ENCODE measurements at regions not wholly inside any gene's neighbourhood (a gene's known extent, or its start where the extent isn't known, plus 50 kb on each side); places are given as distances from the start of the nearest gene placed in this dataset.

DNA sequence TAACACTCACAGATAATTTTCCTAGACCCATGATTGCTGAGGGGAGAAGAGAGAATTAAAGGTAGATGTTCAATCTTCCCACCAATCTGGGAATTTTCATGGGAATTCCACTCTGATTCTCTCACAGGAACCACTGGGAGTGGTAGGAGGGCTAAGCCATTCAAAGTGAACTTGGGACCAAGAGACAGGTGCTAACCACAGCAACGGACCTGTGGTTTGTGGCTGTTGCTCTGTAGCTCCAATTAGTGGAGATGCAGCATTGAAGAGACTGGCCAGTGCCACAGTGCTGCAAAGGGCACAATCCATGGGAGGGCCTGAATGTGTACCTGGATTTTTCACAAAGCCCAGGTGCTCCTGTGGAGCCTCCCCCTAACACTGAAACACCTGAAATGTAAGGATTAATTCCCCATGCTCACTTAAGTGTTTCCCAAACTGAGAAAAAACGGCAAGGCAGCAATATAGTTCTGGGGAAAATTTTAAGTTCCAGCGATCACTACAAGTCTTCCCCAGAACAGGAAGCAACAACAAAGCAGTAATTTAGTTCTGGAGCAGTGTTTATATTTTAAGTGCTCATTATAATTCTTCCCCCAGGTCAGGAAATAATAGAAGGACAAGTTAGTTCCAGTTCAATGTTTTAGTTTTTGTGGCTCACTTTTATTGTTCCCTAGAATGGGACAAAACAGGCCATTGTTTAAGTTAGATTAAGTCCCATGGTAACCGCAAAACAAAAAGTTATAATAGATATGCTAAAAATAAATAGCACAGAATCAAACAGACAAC, 1045.8 kb downstream of the CNTNAP5 start:
- no peak for DNase-seq (ENCODE audit: low spot score)

DNA sequence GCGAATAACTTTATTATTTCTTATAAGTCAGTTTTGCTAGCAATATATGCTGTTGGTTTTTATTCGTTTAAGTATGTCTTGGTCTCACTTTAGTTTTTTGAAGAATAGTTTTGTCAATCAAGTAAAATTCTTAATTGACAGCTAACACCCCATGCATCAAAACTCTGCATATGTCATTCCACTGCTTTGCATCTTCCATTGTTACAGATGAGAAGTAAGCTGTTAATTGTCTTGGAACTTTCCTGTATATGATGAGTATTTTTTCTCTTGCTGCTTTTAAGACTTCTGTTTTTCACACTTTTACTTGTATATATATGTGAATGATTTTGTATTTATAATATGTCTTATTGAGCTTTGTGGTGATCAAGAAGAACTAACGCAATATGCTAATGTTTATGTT, 1048.4 kb downstream of the CNTNAP5 start:
- DNase-seq (ENCODE audit: low spot score): no peak

DNA sequence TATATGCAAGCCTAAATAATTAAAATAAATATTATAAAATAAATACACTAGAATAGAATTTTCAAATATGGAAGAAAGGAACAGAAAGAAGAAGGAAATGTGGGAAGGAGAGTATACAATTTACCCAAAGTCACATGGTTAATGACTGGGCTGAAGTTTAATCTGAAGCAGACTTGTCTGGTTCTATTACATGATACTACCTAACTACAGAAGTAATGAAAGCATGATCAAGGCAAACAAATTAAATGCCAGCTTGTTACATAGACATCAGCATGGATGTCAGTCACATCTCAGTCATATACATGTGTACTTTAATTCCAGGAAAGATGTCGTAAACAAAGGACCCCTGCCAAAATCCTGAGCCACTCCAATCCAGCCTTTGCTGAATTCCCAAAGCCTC, 1060.8 kb downstream of the CNTNAP5 start:
- DNase-seq (ENCODE audit: low spot score): no peak

DNA sequence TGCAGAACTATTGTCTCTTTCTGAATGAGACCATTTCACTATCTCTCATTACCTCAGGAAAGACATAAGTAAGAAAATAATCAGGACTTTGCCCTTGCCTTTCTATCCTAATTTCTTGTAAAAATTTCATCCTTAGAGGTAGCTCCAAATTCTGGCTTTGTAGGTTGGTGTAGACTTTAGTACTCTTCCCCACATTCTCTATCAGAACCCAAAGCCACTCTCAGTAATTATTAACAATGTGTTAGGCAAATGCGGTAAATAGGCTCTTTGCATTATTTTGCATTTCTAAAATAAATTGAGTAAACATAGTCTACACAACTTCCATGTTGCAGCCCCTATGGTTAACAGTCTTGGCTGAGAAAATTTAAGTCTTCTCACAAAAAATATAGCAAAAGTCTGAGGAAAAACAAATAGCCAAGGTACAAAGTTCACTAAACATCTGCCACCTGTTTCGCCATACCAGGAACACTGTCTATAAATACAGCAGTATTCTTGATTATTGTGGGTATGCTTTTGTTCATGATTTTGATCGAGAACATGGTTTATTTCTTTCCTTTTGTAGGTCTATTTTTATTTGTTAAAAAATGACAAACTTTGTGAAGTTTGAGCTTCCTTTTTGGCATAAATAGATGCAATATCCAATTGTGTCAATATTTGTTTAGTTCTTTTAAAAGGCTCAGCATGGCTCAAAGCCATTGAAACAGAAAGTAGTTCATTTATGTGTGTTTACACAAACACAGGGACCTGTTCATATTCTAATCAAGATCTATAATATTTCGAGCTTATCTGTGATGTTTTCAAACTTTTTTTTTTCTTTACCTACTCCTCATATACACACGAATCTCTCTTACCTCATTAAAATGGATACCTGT, 1061.5 kb downstream of the CNTNAP5 start:
- no peak for DNase-seq (ENCODE audit: low spot score)

DNA sequence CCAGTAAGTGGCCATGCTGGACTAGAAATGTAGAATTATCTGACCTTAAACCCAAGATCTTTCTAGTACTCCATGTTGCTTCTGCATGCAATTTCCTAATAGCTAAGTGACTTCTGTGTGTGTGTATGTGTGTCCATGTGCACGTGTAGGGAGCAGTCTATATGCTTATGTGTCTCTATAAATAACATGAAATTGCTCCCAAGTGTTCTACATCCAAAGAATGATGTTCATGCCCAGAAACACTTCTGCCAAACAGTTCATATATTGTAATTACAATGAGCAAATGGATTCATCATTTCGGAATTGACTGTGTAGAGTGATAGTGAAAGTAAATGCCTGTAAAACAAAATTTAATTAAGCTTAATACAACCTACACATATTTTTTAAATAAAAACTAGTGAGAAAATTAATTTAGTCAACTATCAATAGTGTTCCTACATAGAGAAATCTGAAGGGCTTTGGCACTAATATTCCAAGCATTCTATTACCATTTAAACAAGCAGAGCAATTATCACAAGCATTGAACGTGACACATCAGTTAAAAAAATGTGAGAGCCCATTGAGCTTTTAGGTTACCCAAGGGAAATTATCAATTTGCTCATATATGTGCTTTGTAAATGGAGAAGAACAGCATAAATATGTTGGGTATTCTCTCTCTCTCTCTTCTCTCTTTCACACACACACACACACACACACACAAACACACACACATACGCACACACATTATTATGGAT, 1067.4 kb downstream of the CNTNAP5 start:
- no peak for DNase-seq (ENCODE audit: low spot score)

DNA sequence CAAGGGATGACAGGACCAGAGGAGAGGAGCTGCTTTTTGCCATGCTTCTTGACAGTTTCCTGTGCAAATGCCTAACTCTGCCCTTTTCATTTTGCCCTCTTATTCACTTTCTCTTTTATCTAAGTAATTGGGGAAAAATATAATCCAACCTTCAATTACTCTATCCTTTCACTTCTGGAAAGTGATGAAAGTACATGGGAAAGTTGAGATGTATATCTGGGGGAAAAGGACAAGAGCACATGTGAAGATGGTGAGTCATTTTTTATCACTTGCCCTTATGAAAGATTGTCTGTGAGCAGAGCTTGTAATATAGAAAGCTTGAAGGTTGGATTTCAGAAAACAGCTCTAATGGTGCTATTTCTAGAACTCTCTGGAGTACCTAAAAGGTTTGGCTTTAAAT, 1070.7 kb downstream of the CNTNAP5 start:
- DNase-seq (ENCODE audit: low spot score): no peak

DNA sequence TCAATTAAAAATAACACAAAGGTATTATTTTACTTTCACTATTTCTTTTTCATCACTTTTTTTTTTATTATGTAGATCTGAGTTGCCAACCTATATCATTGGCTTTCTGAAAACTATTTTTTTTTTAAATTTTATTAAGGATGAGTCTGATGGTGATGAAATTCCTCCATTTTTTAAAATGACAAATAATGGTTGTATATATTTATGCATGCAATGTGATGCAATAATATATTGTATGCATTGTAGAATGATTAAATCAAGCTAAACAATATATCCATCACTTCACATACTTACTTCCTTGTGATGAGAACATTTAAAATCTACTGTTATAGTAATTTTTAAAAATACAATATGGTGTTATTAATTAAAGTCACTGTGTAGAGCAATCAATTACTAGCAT, 1081.6 kb downstream of the CNTNAP5 start:
- DNase-seq (ENCODE audit: low spot score): no peak

DNA sequence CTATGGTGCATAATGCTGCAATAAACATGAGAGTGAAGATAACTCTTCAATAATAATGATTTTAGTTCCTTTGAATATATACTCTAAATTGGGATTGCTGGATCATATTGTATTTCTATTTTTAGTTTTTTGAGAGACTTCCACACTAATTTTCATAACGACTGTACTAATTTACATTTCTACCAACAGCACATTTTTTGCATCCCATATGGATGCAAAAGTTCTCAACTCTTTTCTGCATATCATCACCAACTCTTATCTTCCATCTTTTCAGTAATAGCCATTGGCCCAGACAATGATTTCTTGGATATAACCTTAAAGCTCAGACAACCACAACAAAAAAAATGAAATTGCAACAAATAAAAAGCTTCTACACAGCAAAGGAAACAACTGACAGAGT, 1082.4 kb downstream of the CNTNAP5 start:
- no peak for DNase-seq (ENCODE audit: low spot score)

DNA sequence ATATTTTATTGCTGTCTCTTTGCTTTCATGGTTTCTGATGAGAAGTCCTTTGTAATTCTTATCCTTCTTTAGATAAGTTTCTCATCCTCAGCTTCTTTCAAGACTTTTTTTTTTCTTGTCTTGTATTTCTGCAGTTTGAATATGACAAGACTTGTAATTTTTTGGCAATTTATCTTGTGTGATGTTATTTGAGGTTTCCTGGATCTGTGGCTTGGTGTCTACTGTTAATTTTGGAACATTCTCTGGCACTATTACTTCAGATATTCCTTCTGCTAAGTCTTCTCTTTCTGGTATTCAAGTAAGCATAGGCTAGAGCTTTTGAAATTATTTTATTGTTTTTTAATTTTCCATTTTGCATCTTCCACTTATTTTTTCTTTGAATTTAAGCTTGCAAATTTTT, 1083.2 kb downstream of the CNTNAP5 start:
- DNase-seq (ENCODE audit: low spot score): no peak

DNA sequence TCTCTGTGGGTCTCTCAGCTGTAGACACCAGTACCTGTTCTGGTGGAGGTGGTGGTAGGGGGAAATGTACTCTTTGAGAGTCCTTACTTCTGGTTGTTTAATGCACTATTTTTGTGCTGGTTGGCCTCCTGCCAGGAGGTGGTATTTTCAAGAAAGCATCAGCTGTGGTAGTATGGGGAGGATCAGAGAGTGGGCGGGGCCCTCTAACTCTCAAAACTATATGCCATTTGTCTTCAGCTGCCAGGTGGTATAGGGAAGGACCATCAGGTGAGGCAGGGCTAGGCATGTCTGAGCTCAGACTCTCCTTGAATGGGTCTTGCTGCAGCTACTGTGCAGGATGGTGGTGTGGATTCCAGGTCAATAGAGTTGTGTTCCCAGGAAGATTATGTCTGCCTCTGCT, 1100.8 kb downstream of the CNTNAP5 start:
- DNase-seq (ENCODE audit: low spot score): no peak

DNA sequence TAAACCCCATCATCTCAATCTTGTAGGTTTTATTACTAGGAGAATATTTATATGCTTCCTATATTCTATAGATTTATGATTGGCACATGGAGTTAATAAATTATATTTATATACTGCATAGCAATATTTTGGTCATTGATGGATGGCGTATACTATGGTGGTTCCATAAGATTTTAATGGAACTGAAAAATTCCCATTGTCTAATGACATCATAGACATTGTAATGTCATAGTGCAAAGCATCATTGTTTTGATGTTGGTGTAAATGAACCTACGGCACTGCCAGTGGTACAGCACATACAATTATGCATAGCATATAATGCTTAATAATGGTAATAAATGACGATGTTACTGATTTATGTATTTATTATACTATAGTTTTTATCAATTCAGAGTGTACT, 1135.9 kb downstream of the CNTNAP5 start:
- no peak for DNase-seq (ENCODE audit: low spot score)

DNA sequence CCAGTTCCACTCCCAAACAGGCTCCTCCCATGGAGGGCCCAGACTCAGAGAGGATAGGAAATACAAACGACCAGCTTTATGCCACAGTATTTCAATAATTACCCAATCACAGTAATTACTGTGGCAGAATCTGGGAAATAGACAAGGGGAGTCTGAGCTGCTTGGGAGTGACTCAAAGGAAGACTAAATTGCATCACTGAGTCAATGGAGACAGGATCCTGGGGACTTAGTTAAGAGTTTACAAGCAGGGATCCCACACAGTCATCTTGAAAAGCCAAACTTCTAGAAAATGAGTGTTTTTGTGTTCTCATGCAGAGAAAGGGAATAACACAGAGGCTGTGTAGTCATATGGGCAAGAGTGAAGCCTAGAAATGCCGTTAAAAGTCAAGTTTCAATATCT, 1142.1 kb downstream of the CNTNAP5 start:
- DNase-seq (ENCODE audit: low spot score): no peak

DNA sequence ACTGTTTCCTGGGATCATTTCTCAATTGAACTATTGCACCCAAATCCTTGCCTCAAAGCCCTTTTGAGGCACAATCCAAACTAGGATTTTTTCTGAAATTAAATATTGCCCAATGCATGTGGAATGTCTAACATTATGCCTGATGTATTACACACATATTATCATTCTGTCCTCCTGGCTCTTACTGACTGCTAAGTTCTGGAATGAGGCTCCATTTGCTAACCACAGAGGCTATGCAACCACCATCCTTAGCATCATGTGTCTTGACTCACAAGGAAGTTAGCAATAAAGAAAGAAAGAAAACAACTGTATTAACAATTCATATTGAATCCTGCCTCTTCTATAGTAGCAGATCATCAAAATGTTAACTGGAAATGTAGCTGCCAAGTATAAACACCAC, 1142.7 kb downstream of the CNTNAP5 start:
- DNase-seq (ENCODE audit: low spot score): no peak

DNA sequence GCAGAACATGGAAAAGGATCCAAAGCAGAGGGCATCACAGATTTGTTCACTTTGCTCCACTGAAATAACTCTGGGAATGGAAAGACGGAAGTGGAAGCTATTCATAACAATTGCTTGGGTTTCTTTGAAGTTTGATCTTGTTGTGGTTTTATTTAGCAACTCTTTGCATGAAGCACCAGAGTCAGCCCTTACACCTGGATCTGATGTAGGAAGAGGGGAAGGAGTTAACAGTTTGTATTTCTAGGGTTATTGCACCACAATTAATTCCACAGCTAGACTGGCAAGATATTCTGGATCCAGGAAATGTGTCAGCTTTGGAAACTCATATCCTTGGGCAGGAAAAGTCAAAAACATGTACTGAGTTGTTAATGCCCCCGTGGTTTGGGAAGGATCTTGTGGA, 1143.4 kb downstream of the CNTNAP5 start:
- no peak for DNase-seq (ENCODE audit: low spot score)

DNA sequence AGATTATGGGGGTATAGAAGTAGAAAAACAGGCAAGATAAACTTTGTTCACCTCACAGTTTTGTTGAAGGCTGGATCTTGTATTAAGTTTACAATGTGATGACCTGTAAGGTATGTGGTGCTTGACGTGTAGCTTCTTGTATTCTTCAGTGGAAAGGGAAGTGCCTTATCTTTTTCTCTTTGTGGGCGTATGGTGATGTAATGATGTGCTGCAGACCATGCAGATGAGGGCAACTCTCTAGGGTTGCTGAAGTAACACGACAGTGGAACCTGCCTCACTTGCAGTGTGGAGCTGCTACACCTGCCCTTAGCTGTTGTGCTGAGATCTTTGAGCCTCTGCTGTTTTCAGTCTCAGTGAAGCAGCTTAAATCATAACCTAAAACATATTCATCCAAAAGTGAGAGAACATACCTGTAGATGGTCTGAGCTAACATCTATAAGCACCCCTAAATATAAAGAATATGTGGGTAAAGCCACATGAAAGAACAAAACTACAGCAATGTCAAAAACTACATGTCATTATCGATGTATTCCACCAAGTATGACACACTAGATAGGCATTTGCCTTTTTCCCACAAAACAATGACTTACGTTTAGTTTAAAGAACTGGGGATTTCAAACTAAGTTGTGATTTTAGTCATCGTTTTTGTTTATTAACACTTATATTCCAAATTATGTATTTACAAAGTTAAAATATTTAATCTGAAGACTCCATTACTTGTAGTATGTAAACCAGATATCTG, 1144.1 kb downstream of the CNTNAP5 start:
- DNase-seq (ENCODE audit: low spot score): no peak

DNA sequence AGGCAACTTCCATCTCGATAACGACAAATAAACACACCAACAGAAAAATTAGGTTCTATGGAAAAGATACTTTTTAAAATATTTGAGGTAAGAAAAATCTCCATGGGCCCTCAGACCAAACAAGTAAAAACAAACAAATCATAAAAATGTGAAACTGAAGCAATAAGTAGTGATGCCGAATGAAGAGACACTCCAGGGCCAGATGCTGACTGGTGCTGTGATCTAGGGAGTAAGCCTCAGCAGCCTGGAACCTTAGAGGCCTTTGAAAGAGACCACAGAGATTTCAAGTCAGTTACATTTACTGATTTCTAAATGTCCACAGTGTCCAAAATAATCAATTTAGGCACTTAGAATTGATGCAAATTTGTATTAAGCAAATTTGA, 1144.7 kb downstream of the CNTNAP5 start:
- DNase-seq (ENCODE audit: low spot score): no peak

DNA sequence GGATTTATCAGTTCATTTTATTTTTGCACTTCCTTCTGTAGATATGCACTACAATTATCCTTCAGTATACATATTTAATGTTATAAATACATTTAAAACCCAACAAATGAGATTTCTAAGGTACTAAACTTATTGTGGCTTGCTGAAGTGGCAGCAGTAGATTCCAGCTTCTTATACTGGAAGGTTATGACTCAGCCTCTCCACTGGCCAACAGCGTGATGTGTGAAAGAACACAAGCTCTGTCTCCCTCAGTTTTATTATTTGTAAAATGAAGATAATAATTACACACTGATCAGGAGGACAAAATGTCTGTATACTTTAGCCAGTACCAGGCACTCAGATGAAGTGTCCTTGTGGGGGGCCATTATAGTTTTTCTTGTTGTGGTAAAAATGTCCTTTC, 1147.1 kb downstream of the CNTNAP5 start:
- DNase-seq (ENCODE audit: low spot score): no peak

DNA sequence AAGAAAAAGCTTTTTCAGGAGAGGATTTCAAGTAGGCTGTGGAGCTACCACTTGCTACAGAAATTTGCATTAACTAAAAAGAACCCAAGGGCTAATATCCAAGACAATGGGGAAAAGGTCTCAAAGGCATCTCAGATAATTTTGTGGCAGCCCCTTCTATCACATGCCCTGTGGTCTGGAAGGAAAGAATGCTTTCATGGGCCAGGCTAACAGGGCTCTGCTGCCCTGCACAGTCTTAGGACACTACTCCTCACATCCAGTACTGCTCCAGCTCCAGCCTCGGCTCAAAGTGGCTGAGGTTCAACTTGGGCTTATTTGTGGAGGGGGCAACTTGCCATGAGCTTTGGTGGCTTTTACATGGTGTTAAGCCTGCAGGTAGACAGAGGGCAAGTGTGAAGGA, 1150.3 kb downstream of the CNTNAP5 start:
- no peak for DNase-seq (ENCODE audit: low spot score)

DNA sequence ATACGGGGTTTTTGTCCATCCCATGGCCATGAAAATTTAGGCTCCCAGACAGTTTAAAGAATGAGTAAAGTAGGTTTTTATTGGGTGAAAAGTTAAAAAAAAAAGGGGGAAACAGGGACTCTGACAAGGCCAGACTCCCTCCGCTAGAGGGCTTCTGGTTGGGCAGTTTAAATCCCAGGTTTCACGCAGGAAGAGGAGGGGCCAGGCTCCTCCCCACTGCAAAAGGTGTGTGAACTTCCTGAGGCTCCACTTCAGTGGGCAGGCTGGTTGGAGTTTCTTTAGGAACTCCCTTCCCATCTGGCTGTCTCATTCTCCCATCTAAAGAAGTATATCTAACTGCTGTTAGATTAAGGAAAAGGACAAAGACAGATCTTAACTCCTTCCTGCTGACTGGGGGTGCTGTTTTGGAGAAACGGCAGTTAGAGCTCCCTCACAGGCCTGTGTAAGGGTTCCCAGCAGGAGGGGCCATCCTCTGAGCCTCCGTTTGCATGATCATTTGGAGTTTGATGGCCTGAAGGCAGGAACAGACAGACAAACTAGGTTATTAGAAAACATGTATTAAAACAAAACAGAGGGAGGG, 1160.7 kb downstream of the CNTNAP5 start:
- no peak for DNase-seq (ENCODE audit: low spot score)

DNA sequence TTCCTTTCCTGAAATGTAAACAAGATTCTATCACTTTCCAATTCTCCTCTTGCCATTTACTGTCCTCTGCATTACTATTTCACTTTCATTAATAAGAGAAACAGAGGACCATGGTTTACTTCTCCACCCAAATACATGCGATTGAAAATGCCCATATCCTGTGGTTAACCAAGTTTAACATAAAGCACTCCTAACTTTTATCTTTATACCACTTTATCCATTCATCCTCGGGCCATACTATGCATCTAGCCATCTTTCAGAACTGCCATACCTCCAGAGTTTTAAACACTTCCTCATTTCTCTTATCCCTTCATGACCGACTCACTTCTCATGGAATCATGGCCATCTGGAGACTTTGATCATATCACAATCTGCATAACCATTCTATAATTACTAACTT, 1182.3 kb downstream of the CNTNAP5 start:
- DNase-seq (ENCODE audit: low spot score): no peak

DNA sequence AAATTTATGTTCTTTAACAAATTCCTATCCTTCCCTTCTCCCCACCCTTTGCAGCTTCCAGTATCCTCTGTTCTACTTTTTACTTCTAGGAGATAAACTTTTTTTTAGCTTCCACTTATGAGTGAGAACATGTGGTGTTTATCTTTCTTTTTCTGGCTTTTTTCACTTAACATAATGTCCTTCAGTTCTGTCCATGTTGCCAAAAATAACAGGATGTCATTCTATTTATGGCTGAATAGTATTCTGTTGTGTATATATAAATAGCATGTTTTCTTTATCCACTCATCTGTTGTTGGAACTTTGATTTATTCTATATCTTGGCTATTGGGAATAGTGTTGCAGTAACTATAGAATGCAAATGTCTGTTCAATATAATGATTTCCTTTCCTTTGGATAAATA, 1191.2 kb downstream of the CNTNAP5 start:
- DNase-seq (ENCODE audit: low spot score): no peak

DNA sequence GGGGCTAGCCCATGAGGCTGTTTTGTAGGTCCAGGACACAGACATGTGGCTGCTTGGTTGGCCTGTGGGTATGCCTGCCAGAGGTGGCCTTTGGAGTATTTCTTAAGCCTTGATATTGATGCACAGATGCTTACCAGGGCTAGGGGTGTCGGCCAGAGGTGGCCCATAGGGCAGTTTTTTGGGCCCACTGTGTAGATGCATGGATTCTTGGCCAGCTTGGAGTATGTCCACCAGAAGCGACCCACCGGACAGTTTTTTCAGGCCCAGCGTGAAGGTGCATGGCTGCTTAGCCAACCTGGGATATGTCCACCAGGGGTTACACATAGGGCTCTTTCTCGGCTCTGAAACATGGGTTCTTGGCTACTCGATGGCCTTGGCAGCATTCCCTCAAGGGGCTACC, 1199.1 kb downstream of the CNTNAP5 start:
- DNase-seq (ENCODE audit: low spot score): no peak
